ENCODE measurements at regions not wholly inside any gene's neighbourhood (a gene's known extent, or its start where the extent isn't known, plus 50 kb on each side); places are given as distances from the start of the nearest gene placed in this dataset.

DNA sequence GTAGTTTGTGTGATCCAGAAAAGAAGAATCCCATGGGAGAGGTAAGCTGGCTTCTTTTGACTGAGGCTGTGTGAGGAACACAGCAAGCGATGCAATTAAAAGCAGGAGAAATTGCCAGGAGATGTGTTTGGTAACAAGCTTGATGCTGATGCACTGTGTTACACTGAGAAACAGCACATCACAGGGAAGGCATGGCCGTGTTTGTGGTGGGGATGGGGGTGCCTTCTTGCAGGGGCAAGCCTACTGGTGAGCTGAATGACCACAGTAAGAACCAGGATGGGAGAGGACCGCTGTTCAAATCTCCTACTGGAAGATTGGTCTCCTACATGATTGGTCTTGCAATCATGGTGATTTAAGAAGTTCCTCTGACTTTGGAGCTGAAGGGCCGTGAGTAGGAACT, 477.7 kb upstream of the HS6ST1 start:
- no peaks in the 10 kb centered on the region for H4K20me1 ChIP-seq (ENCODE audit: insufficient read depth)
- no peak for DNase-seq
- no peaks in the 10 kb centered on the region for H3K9me2 ChIP-seq
- CTCF ChIA-PET: no interaction called here
- WGBS (ENCODE audit: low lambda C conversion rate): 28% methylated on average over 4 of the region's 4 CpGs
- H3K79me2 ChIP-seq (ENCODE audit: insufficient read depth): no peaks in the 10 kb centered on the region
- H3K4me1 ChIP-seq (ENCODE audit: control insufficient read depth in 1 of 2, insufficient read depth in 2 of 2, low read depth in 1 of 2, low read length in 1 of 2): no peaks in the 10 kb centered on the region; a peak in 1 of 4 replicates
- H3K36me3 ChIP-seq (replicated peaks in 1 of 2; ENCODE audit: control insufficient read depth in 1 of 2, insufficient read depth in 2 of 2, low read length in 1 of 2): no peaks in the 10 kb centered on the region
- TF ChIP-seq ELF1 (IDR thresholded peaks at IDR 0.05): no peak
- no peak for TF ChIP-seq EZH2phosphoT487 (IDR thresholded peaks at IDR 0.05; ENCODE audit: borderline replicate concordance, low read depth)
- no peak for TF ChIP-seq NRF1 (IDR thresholded peaks at IDR 0.05; ENCODE audit: low read depth, low read length)
- TF ChIP-seq, protein P1, sequence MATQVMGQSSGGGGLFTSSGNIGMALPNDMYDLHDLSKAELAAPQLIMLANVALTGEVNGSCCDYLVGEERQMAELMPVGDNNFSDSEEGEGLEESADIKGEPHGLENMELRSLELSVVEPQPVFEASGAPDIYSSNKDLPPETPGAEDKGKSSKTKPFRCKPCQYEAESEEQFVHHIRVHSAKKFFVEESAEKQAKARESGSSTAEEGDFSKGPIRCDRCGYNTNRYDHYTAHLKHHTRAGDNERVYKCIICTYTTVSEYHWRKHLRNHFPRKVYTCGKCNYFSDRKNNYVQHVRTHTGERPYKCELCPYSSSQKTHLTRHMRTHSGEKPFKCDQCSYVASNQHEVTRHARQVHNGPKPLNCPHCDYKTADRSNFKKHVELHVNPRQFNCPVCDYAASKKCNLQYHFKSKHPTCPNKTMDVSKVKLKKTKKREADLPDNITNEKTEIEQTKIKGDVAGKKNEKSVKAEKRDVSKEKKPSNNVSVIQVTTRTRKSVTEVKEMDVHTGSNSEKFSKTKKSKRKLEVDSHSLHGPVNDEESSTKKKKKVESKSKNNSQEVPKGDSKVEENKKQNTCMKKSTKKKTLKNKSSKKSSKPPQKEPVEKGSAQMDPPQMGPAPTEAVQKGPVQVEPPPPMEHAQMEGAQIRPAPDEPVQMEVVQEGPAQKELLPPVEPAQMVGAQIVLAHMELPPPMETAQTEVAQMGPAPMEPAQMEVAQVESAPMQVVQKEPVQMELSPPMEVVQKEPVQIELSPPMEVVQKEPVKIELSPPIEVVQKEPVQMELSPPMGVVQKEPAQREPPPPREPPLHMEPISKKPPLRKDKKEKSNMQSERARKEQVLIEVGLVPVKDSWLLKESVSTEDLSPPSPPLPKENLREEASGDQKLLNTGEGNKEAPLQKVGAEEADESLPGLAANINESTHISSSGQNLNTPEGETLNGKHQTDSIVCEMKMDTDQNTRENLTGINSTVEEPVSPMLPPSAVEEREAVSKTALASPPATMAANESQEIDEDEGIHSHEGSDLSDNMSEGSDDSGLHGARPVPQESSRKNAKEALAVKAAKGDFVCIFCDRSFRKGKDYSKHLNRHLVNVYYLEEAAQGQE (IDR thresholded peaks at IDR 0.05; ENCODE audit: low read depth, low read length): no peak
- no peak for TF ChIP-seq NFIC (IDR thresholded peaks at IDR 0.05; ENCODE audit: borderline replicate concordance)
- TF ChIP-seq RFX5 (IDR thresholded peaks at IDR 0.05; ENCODE audit: low read length): no peak
- no peak for TF ChIP-seq RAD21 (IDR thresholded peaks at IDR 0.05; ENCODE audit: low read length)
- no peak overlapping the region for H3K4me2 ChIP-seq
- POLR2A ChIA-PET: no interaction called here
- no peak overlapping the region for H2AFZ ChIP-seq (ENCODE audit: low read depth)
- H3K4me3 ChIP-seq (ENCODE audit: low read depth in 2 of 2, low read length in 1 of 2): no peak overlapping the region
- H3K9ac ChIP-seq: no peak overlapping the region
- no peaks in the 10 kb centered on the region for H3K9me3 ChIP-seq
- H3F3A ChIP-seq (replicated peaks; ENCODE audit: insufficient read depth): no peaks in the 10 kb centered on the region
- no peaks in the 10 kb centered on the region for H3K27me3 ChIP-seq (ENCODE audit: insufficient read depth)
- no peak overlapping the region for H3K27ac ChIP-seq (ENCODE audit: low read depth in 2 of 2, low read length in 1 of 2)

DNA sequence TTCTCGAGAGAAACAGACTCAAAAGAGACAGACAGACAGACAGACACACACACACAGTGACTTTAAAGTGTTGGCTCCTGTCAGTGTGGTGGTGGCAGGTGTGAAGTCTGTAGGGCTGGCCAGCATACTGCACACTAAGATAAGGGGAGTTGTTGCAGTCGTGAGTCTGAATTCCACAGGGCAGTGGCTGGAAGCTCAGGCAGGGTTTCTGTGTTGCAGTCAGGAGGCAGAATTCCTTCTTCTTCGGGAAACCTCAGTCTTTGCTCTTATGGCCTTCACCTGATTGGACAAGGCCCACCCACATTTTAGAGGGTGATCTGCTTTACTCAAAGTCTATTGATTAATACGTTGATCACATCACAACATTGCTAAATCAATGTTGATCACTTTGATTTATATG, 478.4 kb upstream of the HS6ST1 start:
- DNase-seq: no peak
- 7% methylated on average over 4 of the region's 4 CpGs for WGBS (ENCODE audit: low lambda C conversion rate)
- CTCF ChIA-PET: interaction anchor here (1.3 kb wide), 1 partner anchor 41 kb away, joined by 3 read pairs; no protein-coding TSS in a partner anchor
- TF ChIP-seq EP300 (IDR thresholded peaks at IDR 0.05; ENCODE audit: borderline replicate concordance in 1 of 2, low read depth in 1 of 2, low read length in 1 of 2) (no peak), MXI1 (IDR thresholded peaks at IDR 0.05; ENCODE audit: low read depth, low read length) (no peak), ELF1 (IDR thresholded peaks at IDR 0.05) (no peak), TAF1 (IDR thresholded peaks at IDR 0.05; ENCODE audit: borderline replicate concordance, low read depth, low read length) (no peak), RXRA (IDR thresholded peaks at IDR 0.05; ENCODE audit: borderline replicate concordance, low read depth) (no peak), SIN3A (IDR thresholded peaks at IDR 0.05; ENCODE audit: borderline replicate concordance, low read depth, low read length) (no peak), FOSL2 (IDR thresholded peaks at IDR 0.05; ENCODE audit: borderline replicate concordance, low read depth) (no peak), NRF1 (IDR thresholded peaks at IDR 0.05; ENCODE audit: low read depth, low read length) (no peak), MEF2A (IDR thresholded peaks at IDR 0.05; ENCODE audit: borderline replicate concordance, low read depth) (no peak), GABPA (IDR thresholded peaks at IDR 0.05; ENCODE audit: low read depth) (no peak), RCOR1 (IDR thresholded peaks at IDR 0.05; ENCODE audit: low read length) (no peak), TCF12 (IDR thresholded peaks at IDR 0.05) (no peak)
- TF ChIP-seq, protein P2, sequence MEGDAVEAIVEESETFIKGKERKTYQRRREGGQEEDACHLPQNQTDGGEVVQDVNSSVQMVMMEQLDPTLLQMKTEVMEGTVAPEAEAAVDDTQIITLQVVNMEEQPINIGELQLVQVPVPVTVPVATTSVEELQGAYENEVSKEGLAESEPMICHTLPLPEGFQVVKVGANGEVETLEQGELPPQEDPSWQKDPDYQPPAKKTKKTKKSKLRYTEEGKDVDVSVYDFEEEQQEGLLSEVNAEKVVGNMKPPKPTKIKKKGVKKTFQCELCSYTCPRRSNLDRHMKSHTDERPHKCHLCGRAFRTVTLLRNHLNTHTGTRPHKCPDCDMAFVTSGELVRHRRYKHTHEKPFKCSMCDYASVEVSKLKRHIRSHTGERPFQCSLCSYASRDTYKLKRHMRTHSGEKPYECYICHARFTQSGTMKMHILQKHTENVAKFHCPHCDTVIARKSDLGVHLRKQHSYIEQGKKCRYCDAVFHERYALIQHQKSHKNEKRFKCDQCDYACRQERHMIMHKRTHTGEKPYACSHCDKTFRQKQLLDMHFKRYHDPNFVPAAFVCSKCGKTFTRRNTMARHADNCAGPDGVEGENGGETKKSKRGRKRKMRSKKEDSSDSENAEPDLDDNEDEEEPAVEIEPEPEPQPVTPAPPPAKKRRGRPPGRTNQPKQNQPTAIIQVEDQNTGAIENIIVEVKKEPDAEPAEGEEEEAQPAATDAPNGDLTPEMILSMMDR (IDR thresholded peaks at IDR 0.05): no peak
- TF ChIP-seq, protein P1 (IDR thresholded peaks at IDR 0.05; ENCODE audit: low read depth, low read length): no peak
- TF ChIP-seq, protein P3, sequence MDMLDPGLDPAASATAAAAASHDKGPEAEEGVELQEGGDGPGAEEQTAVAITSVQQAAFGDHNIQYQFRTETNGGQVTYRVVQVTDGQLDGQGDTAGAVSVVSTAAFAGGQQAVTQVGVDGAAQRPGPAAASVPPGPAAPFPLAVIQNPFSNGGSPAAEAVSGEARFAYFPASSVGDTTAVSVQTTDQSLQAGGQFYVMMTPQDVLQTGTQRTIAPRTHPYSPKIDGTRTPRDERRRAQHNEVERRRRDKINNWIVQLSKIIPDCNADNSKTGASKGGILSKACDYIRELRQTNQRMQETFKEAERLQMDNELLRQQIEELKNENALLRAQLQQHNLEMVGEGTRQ (IDR thresholded peaks at IDR 0.05; ENCODE audit: borderline replicate concordance, low read depth, low read length): no peak

More for the DNA sequence above, 478.4 kb upstream of the HS6ST1 start:
- H3K27me3 ChIP-seq (ENCODE audit: insufficient read depth): no peaks in the 10 kb centered on the region
- no peaks in the 10 kb centered on the region for H3K9me3 ChIP-seq
- H3K9ac ChIP-seq: no peak overlapping the region
- no peaks in the 10 kb centered on the region for H3K9me2 ChIP-seq
- H3K4me3 ChIP-seq (ENCODE audit: low read depth in 2 of 2, low read length in 1 of 2): no peak overlapping the region
- no peaks in the 10 kb centered on the region; a peak in 1 of 4 replicates for H3K4me1 ChIP-seq (ENCODE audit: control insufficient read depth in 1 of 2, insufficient read depth in 2 of 2, low read depth in 1 of 2, low read length in 1 of 2)
- no peak overlapping the region for H2AFZ ChIP-seq (ENCODE audit: low read depth)
- H3K79me2 ChIP-seq (ENCODE audit: insufficient read depth): no peaks in the 10 kb centered on the region
- no peaks in the 10 kb centered on the region for H3F3A ChIP-seq (replicated peaks; ENCODE audit: insufficient read depth)
- POLR2A ChIA-PET: no interaction called here
- no peak overlapping the region for H3K4me2 ChIP-seq
- no peaks in the 10 kb centered on the region for H3K36me3 ChIP-seq (replicated peaks in 1 of 2; ENCODE audit: control insufficient read depth in 1 of 2, insufficient read depth in 2 of 2, low read length in 1 of 2)
- H4K20me1 ChIP-seq (ENCODE audit: insufficient read depth): no peaks in the 10 kb centered on the region
- no peak overlapping the region for H3K27ac ChIP-seq (ENCODE audit: low read depth in 2 of 2, low read length in 1 of 2)

Measured in SK-N-SH (cell line).